ENCODE measurements at regions not wholly inside any gene's neighbourhood (a gene's known extent, or its start where the extent isn't known, plus 50 kb on each side); places are given as distances from the start of the nearest gene placed in this dataset.

- Histone ChIP-seq H3K36me3 (no peaks in the 10 kb centered on the region), H3K4me3 (no peak overlapping the region), H3K4me1 (no peaks in the 10 kb centered on the region), H3K27me3 (no peaks in the 10 kb centered on the region), H3K27ac (no peak overlapping the region), H3K9me3 (no peaks in the 10 kb centered on the region)
- TF ChIP-seq CTCF (IDR thresholded peaks at IDR 0.05): no peak
- no peak for DNase-seq (ENCODE audit: low spot score in 2 of 2)
- intact Hi-C loops (cut with DNase I): no loop called here
These were observed 626.0 kb upstream of the ADAMTS16 start for GRCh38 chr5:4514067-4514648.

- no peaks in the 10 kb centered on the region for H3K4me1 ChIP-seq
- H3K36me3 ChIP-seq: no peaks in the 10 kb centered on the region
- DNase-seq (ENCODE audit: low spot score in 2 of 2): no peak
- H3K27ac ChIP-seq: no peak overlapping the region
- no peaks in the 10 kb centered on the region for H3K9me3 ChIP-seq
- intact Hi-C loops (cut with DNase I): no loop called here
- no peak overlapping the region for H3K4me3 ChIP-seq
- H3K27me3 ChIP-seq: no peaks in the 10 kb centered on the region
- TF ChIP-seq CTCF (IDR thresholded peaks at IDR 0.05): no peak
These were observed 621.0 kb upstream of the ADAMTS16 start for GRCh38 chr5:4518903-4519672.

GRCh38 chr5:4520559-4520958 lies 619.6 kb upstream of the ADAMTS16 start:
- Histone ChIP-seq H3K4me3 (no peak overlapping the region), H3K27ac (no peak overlapping the region), H3K36me3 (no peaks in the 10 kb centered on the region), H3K27me3 (no peaks in the 10 kb centered on the region), H3K4me1 (no peaks in the 10 kb centered on the region), H3K9me3 (no peaks in the 10 kb centered on the region)
- intact Hi-C loops (cut with DNase I): no loop called here
- no peak for DNase-seq (ENCODE audit: low spot score in 2 of 2)
- TF ChIP-seq CTCF (IDR thresholded peaks at IDR 0.05): no peak

GRCh38 chr5:4523038-4523437 lies 617.1 kb upstream of the ADAMTS16 start:
- intact Hi-C loops (cut with DNase I): no loop called here
- no peaks in the 10 kb centered on the region for H3K27me3 ChIP-seq
- DNase-seq (ENCODE audit: low spot score in 2 of 2): no peak
- H3K9me3 ChIP-seq: no peaks in the 10 kb centered on the region
- H3K4me3 ChIP-seq: no peak overlapping the region
- H3K27ac ChIP-seq: no peak overlapping the region
- H3K36me3 ChIP-seq: no peaks in the 10 kb centered on the region
- no peak for TF ChIP-seq CTCF (IDR thresholded peaks at IDR 0.05)
- no peaks in the 10 kb centered on the region for H3K4me1 ChIP-seq

GRCh38 chr5:4531756-4532704 lies 608.1 kb upstream of the ADAMTS16 start:
- Histone ChIP-seq H3K27me3 (no peaks in the 10 kb centered on the region), H3K27ac (no peak overlapping the region), H3K4me1 (no peaks in the 10 kb centered on the region), H3K4me3 (no peak overlapping the region), H3K36me3 (no peaks in the 10 kb centered on the region), H3K9me3 (no peaks in the 10 kb centered on the region)
- intact Hi-C loops (cut with DNase I): no loop called here
- no peak for DNase-seq (ENCODE audit: low spot score in 2 of 2)
- TF ChIP-seq CTCF (IDR thresholded peaks at IDR 0.05): no peak
